ENCODE measurements at regions not wholly inside any gene's neighbourhood (a gene's known extent, or its start where the extent isn't known, plus 50 kb on each side); places are given as distances from the start of the nearest gene placed in this dataset.

DNA sequence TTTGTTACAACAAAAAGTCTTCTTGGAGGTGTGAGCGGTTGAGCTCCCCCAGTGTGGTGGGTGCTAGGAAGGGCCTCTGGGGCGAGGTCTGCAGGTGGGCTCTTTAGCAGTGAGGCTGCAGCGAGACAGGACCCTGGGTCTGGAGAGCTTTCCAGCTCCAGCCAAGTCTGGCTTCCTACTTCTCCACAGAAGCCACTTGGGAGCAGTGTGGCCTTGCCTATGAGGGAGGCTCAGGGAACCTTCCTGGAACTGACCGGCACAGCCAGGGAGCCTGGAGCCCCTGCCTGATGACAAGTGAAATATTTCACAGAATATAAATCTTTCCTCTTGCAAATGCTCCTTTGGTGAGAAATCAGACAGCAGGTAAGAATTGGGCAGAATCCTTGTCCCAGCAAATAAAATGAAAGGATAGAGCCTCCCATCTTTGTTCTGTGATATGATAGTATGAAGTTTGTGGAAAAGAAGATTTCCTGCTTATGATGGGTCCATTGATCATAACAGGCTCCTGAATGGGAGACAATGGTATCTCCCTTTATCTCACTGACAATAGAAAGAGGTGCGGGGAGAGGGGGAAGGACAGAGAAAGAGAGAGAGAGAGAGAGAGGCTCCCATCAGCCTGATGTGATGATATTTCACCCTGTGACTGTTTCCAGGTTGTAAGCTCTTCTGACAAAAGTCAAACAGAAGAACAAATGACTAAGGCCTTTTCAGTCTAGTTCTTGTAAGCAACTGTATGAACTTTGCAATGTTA, 289.8 kb upstream of the SPRED2 start:
- no peak for DNase-seq

DNA sequence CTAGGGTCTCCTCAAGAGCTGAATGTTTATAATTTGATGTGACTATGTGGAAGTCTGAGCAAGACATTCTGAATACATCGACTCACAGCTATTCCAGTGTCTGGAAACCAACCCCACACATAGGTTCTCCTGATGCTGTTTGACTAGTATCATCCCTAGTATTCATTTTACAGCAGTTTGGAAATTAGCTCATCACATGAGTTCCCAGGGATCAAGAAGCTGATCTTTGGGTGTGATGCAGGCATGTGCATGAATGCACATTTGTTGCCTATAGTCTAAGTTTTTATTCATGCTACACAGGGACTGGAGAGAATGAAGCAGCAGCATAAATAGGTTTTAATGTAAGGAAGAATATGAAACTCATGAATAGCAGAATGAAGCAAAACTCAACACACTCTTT, 284.3 kb upstream of the SPRED2 start:
- no peak for DNase-seq

- no peak for DNase-seq
Measured at GRCh38 chr2:65715323-65715722, 282.9 kb upstream of the SPRED2 start.

DNA sequence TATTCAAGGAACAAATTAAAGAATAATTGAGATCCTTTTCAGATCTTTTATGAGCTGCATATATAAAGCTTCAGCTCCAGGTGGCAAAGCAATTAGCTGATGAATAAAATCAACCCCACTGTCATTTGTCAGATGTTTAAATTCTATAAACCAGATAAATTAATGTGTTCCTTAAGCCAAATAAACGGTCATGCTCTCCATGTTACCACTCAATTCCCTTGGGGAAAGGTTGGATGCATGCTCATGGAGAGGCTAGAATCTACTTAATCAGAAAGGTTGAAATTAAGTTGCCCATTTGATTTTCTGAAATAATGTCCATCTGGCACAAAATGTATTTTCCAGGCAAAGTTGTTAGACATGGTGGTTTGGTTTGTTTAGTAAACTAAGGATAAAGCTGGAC, 282.5 kb upstream of the SPRED2 start:
- DNase-seq = no peak

- DNase-seq = no peak
Measured at GRCh38 chr2:65711863-65712262, 279.5 kb upstream of the SPRED2 start.

- DNase-seq = no peak
Measured at GRCh38 chr2:65710779-65711295, 278.4 kb upstream of the SPRED2 start.

DNA sequence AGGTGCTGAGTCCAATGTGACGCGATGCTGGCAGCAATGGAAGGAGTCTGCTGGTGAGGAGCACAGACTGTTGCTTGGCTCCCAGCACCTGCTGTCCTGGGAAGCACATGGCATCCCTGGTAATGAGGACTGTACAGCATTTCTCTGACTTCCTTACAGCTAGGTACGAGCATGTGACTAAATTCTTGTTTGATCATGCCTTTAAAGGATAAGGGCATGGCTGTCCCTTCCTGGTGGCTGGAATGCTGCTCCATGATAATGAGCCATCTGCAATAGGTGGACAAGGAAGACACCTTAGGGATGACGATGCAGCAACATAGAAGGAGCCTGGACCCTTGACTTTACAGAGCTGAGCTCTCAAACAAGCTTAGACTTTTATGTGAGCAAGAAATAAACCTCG, 278.0 kb upstream of the SPRED2 start:
- DNase-seq = no peak

DNA sequence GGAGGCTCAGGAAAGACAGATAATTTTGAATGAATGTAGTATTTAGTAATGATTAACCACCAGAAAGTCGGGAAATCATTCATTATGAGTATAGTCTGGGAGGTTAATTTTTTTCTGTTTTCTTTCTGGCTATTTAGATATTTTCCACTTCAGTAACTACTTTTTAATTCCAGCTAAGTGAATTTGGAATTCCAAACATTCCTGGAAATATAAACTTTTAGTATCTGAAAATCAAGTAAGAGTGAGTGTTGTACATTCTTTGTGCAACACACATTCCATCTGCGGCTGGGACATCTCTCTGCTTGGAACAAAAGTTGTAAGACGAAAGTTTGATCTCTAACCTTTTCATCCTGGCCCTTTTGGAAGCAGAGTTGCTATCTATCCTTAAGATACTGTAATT, 275.7 kb upstream of the SPRED2 start:
- DNase-seq = no peak

GRCh38 chr2:65706411-65706810, 274.0 kb upstream of the SPRED2 start:
- no peak for DNase-seq

DNA sequence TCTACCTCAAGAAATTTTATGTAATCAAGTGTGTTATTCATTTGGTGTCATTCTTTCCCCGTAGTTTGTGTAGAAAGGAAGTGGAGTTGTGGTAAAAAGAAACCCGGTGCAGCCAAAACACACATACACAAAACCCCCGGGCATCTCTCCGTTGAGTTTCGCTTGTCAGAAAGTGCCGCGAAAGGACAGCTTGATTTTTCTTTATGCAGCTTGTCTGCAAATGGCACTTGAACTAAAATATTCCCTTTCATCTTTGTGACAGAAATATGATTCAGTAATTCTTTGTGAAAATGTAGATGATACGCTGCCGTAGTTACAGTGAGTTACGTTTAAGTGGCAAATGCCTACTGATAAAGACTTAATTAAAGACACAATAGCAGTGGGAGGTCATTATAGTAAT, 268.8 kb upstream of the SPRED2 start:
- no peak for DNase-seq

DNA sequence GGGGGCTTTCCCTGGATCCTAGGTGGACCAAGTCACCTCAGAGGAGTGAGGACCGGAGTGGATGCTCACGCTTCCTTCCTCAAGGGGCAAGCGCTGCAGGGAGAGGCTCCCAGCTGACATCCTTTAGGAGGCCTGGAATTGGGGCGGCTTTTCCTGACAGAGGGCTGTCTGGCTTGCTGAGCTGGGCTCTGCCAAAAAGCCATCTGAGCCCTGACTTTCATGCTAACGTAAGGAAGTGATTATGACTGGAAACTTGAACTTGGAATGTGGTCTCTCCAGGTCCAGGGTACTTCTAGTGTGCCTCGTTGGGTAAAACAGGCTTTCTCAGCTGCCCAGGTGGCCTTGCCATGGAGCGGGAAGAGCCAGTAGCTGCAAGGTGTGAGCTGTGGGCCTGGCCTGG, 268.3 kb upstream of the SPRED2 start:
- no peak for DNase-seq

DNA sequence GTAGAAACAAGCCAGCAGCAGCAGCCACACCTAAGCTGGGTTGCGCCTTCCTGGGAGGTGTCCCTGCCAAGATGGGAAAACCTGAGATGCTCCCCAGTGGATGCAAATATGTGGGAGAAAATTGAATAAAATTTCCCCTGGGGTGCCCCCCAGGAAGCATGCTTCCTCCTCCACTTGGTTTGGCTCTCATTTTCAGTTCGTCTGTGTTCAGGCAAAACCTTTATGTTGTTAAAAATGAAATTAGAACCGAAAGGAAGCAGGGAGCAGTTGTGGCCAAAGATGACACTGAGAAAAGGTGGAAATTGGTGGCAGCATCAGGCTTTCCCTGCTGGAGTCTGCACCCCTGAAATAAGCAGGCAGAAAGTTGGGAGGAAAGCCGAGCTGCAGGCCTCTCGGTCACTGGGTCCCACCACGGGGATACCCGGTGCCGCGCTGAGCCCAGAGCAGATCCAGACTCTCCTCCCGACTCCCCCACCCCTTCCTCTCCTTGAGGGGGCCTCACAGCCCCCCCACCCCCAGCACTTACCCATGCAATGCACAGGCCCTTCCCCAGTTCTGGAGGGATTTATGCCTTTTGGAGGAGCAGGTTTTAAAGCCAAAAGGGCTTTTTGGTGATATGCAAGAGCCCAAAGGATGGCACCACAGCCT, 267.7 kb upstream of the SPRED2 start:
- no peak for DNase-seq

DNA sequence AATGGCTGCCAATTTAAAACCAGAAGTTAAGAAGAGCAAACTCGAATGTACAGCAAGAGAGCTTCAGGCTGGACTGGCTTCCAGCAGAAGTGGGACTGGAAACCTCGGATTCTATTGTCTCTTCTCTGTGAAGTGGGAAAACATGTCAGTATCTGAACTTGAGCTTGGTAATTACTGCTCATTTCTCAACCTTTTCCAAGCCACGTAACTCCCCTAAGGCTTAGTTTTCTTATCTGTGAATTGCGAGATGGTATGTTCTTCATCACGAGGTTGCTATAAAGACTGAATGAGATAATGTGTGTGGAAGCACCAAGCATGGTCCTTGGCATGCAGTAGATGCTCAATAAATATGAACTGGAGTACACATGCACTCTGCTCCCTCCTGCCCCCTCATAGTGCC, 259.4 kb upstream of the SPRED2 start:
- DNase-seq = no peak

- DNase-seq = no peak
Measured at GRCh38 chr2:65688141-65688886, 255.9 kb upstream of the SPRED2 start.

GRCh38 chr2:65687614-65688013, 255.2 kb upstream of the SPRED2 start:
- DNase-seq = no peak

GRCh38 chr2:65686928-65687521, 254.6 kb upstream of the SPRED2 start:
- no peak for DNase-seq

DNA sequence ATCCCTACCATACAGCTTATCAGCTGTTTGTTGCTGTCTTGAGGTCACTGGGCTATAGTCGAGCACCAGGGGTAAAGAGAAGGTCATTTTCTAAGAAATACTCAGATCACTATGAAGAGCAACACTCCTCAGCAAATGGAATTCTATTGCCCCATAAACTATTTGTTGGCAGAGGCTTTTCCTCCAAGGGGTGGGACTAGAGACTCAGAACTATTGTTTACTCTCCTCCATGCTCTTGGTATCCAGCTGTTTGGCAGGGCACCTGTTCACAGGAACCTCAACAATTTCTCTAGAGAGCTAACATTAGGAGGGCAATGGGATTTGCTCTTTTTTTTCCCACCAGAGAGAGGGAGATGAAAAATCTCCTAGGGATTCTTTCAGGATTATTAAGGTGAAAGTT, 249.1 kb upstream of the SPRED2 start:
- DNase-seq = no peak

DNA sequence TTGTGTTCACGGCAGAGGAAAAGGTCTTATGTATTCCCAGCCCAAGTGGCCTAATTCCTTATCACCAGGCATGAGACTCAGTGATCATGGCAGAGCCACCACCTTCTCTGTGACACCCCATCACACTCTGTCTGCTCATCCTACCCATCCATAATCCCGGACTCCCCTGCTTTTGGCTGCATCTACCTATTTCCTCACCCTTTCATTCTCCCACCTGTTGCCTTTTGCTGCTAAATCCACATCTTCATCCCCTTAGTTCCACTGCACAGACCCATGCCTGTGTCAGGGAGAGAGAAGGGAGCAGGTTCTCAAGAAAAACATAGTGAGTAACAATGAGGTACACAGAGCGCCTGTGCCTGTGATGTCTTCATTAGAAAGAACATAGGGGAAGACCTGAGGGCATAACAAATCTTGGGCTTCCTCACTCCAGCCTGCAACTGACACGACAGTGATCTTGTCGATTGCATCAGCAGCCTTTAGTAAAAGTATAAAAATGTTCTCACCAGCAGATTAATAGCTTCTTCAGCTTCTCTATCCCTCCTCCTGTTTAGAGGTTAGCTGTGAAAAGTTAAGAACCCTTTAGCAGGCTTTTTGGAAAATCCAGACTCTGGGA, 246.5 kb upstream of the SPRED2 start:
- no peak for DNase-seq

GRCh38 chr2:65675350-65675749, 243.0 kb upstream of the SPRED2 start:
- DNase-seq = no peak

GRCh38 chr2:65671670-65672242, 239.4 kb upstream of the SPRED2 start:
- no peak for DNase-seq

- DNase-seq = no peak
Measured at GRCh38 chr2:65669574-65669973, 237.2 kb upstream of the SPRED2 start.

- DNase-seq = no peak
Measured at GRCh38 chr2:65668744-65669143, 236.3 kb upstream of the SPRED2 start.
